Right atrium auricular region (tissue), 2 donors: ENCODE measurements at regions not wholly inside any gene's neighbourhood (a gene's known extent, or its start where the extent isn't known, plus 50 kb on each side); places are given as distances from the start of the nearest gene placed in this dataset.
A peak's percentile ranks its signal among the peaks of the same experiment; 100 is the strongest.

ENCODE experiments used
- DNase-seq: peaks from one replicate; pipeline ENCODE4 v3.0.0-alpha.2; 2019; ENCODE audit warnings: low spot score
- H3K27ac ChIP-seq, 2 donors: fragments of 200-600 bp; sonication (generic); 1 replicate in 1 of 2; 2 replicates in 1 of 2; pipeline ENCODE4 v1.5.1; 2016 to 2019
- H3K27me3 ChIP-seq, 2 donors: fragments of 200-600 bp; sonication (generic); one replicate each; pipeline versions ENCODE4 v1.5.1 to v1.6.0; 2017 to 2019
- H3K36me3 ChIP-seq: fragments of 200-600 bp; sonication (generic); one replicate; pipeline ENCODE4 v1.5.1; 2016
- H3K4me1 ChIP-seq, 2 donors: fragments of 200-600 bp; sonication (generic); one replicate each; pipeline versions ENCODE4 v1.5.1 to v1.6.0; 2017 to 2019
- H3K4me3 ChIP-seq, 2 donors: fragments of 200-600 bp; sonication (generic); 1 replicate in 1 of 2; 2 replicates in 1 of 2; pipeline ENCODE4 v1.5.1; 2017 to 2019; ENCODE audit warnings: mild to moderate bottlenecking in 1 of 2, moderate library complexity in 1 of 2
- H3K9me3 ChIP-seq, 2 donors: fragments of 200-600 bp; sonication (generic); one replicate each; pipeline ENCODE4 v1.5.1; 2019
- CTCF ChIP-seq, 2 donors: fragments of 200-600 bp; sonication (generic); IDR thresholded peaks; one replicate each; pipeline ENCODE4 v1.5.1; 2019; ENCODE audit warnings: antibody characterized with exemption in 2 of 2

- H3K4me1 ChIP-seq: peaks cover 0 to 24% of the 10 kb centered on the region in 2 donors
- no peak overlapping the region for H3K4me3 ChIP-seq
- H3K27ac ChIP-seq: no peak overlapping the region
- no peaks in the 10 kb centered on the region for H3K27me3 ChIP-seq
- no peak for TF ChIP-seq CTCF (IDR thresholded peaks at IDR 0.05)
- no peak for DNase-seq
- H3K36me3 ChIP-seq: no peaks in the 10 kb centered on the region
- no peaks in the 10 kb centered on the region for H3K9me3 ChIP-seq
Observed at GRCh38 chr20:6703047-6703446, 64.4 kb upstream of the BMP2 start.

DNA sequence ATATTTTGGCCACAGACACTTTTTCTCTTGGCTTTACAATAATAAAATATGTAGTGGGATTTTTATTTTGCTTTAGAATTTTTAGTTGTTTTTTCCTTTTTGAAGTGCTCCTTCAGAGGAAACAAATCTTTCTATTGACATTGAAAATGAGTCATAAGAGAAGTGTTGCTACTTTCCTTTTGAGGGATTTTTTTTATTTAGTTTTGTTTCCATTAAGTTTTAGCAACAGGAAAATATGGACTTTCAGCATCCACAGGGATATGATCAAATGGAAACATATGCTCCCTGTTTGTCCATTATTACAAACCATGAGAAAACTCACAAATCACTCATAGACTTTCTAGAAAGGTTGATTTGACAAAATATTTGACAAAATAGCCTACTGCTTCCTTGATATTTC, 65.3 kb upstream of the BMP2 start:
- Histone ChIP-seq H3K36me3 (no peaks in the 10 kb centered on the region), H3K4me1 (peaks cover 0 to 17% of the 10 kb centered on the region in 2 donors), H3K4me3 (no peak overlapping the region), H3K27ac (no peak overlapping the region), H3K9me3 (no peaks in the 10 kb centered on the region), H3K27me3 (no peaks in the 10 kb centered on the region)
- DNase-seq: no peak
- TF ChIP-seq CTCF (IDR thresholded peaks at IDR 0.05): no peak

GRCh38 chr20:6700563-6701329, 66.7 kb upstream of the BMP2 start:
- Histone ChIP-seq H3K27me3 (no peaks in the 10 kb centered on the region), H3K36me3 (no peaks in the 10 kb centered on the region), H3K4me3 (no peak overlapping the region), H3K9me3 (no peaks in the 10 kb centered on the region), H3K4me1 (peaks cover 0 to 17% of the 10 kb centered on the region in 2 donors), H3K27ac (peak overlapping the region in 1 of 2 donors; percentile 13)
- no peak for TF ChIP-seq CTCF (IDR thresholded peaks at IDR 0.05)
- no peak for DNase-seq

GRCh38 chr20:6699921-6700562, 67.4 kb upstream of the BMP2 start:
- H3K36me3 ChIP-seq: no peaks in the 10 kb centered on the region

DNA sequence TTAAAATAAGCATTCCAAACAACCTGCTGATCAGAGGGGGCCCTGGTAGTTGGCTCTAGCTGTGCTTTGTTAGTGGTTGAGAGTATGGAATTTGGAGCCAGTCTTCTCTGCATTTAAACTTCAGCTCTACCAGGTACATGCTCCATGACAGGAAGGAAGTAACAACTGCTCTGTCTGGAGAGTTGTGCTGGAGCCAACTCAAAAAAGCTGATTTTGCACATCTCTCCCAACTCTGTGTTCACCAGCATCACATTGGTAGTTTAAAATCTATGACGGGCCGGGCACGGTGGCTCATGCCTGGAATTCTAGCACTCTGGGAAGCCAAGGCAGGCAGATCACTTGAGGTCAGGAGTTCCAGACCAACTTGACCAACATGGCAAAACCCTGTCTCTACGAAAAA, 68.8 kb upstream of the BMP2 start:
- H3K27me3 ChIP-seq: no peaks in the 10 kb centered on the region
- DNase-seq: no peak

More at GRCh38 chr20:6699921-6700562, 67.4 kb upstream of the BMP2 start:
- Histone ChIP-seq H3K27me3 (no peaks in the 10 kb centered on the region), H3K27ac (no peak overlapping the region), H3K9me3 (no peaks in the 10 kb centered on the region), H3K4me3 (no peak overlapping the region), H3K4me1 (peaks cover 0 to 12% of the 10 kb centered on the region in 2 donors)
- TF ChIP-seq CTCF (IDR thresholded peaks at IDR 0.05): no peak
- DNase-seq: no peak

More for the DNA sequence above, 68.8 kb upstream of the BMP2 start:
- H3K36me3 ChIP-seq: no peaks in the 10 kb centered on the region
- H3K4me3 ChIP-seq: no peak overlapping the region
- TF ChIP-seq CTCF (IDR thresholded peaks at IDR 0.05): no peak
- H3K4me1 ChIP-seq: no peaks in the 10 kb centered on the region
- H3K9me3 ChIP-seq: no peaks in the 10 kb centered on the region
- H3K27ac ChIP-seq: no peak overlapping the region
